PFSK-1 (cell line): ENCODE measurements at regions not wholly inside any gene's neighbourhood (a gene's known extent, or its start where the extent isn't known, plus 50 kb on each side); places are given as distances from the start of the nearest gene placed in this dataset.

Experiments used
- FOXP2 ChIP-seq: optimal IDR thresholded peaks from 2 replicates; pipeline ENCODE3; 2011; ENCODE audit warnings: borderline replicate concordance, control low read depth, inconsistent platforms; ENCODE audit not compliant: insufficient read depth; ENCODE audit errors: extremely low read length, extremely low read depth
- POLR2AphosphoS5 ChIP-seq: IDR thresholded peaks from 2 replicates; pipeline ENCODE4 v1.6.1; 2012; ENCODE audit warnings: low read depth, mild to moderate bottlenecking, control low read depth, low read length, moderate library complexity
- REST ChIP-seq, 2 experiments: IDR thresholded peaks; 2 replicates each; pipeline versions ENCODE4 v1.6.1 to v1.8.0; 2011 to 2012; ENCODE audit warnings: low read depth in 2 of 2, low read length in 2 of 2, control low read depth in 1 of 2, inconsistent platforms in 1 of 2, mild to moderate bottlenecking in 1 of 2, moderate library complexity in 1 of 2; ENCODE audit not compliant: insufficient read depth in 1 of 2
- SIN3A ChIP-seq: IDR thresholded peaks from 2 replicates; pipeline ENCODE4 v1.6.1; 2012; ENCODE audit warnings: mild to moderate bottlenecking, low read length, moderate library complexity, borderline replicate concordance; ENCODE audit not compliant: insufficient read depth
- TAF1 ChIP-seq: IDR thresholded peaks from 2 replicates; pipeline ENCODE4 v1.6.1; 2012; ENCODE audit warnings: low read length, control low read depth, borderline replicate concordance; ENCODE audit not compliant: insufficient read depth

- TF ChIP-seq TAF1 (no peak), FOXP2 (no peak), REST (IDR thresholded peaks at IDR 0.05; ENCODE audit: insufficient read depth in 1 of 2, low read depth in 2 of 2, low read length in 2 of 2) (no peak), POLR2AphosphoS5 (no peak), SIN3A (no peak)
These were observed 67.6 kb downstream of the NENF start for GRCh38 chr1:212500351-212500750.

DNA sequence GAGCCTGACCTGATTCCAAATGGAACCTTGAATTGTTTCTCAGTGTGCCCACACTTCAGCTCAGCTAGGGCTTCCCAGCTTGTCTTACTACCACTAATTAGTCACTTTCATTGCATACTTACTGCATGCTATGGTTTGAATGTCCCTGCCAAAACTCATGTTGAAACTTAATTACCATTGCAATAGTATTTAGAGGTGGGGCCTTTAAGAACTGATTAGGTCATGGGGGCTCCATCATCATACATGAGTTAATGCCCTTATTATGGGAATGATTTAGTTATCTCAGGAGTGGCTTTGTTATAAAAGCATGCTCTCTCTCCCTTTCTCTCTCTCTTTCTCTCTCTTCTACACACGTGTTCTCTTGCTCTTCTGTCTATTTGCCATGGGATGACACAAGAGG, 68.3 kb downstream of the NENF start:
- TF ChIP-seq POLR2AphosphoS5 (no peak), FOXP2 (no peak), REST (IDR thresholded peaks at IDR 0.05; ENCODE audit: insufficient read depth in 1 of 2, low read depth in 2 of 2, low read length in 2 of 2) (no peak), SIN3A (no peak), TAF1 (no peak)

DNA sequence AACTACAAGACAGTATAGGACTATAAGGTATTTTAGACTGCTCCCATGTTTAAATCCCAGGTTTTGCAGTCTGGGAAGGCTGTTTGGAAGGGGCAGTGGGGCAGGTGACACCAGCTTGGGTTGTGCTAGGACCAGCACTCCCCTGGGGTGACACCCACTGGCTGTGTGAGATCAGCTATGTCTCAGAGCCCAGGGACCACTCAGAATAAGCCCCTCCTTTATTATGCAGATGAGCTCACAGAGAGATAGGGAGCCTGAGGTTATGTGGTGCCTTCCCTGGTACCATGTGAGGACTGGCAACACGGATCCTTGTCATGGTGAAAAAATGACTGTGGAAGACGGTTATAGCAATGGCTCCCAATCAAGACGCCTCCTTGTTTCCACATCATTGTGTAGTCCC, 71.0 kb downstream of the NENF start:
- TF ChIP-seq POLR2AphosphoS5 (no peak), FOXP2 (no peak), SIN3A (no peak), TAF1 (no peak), REST (IDR thresholded peaks at IDR 0.05; ENCODE audit: insufficient read depth in 1 of 2, low read depth in 2 of 2, low read length in 2 of 2) (no peak)

DNA sequence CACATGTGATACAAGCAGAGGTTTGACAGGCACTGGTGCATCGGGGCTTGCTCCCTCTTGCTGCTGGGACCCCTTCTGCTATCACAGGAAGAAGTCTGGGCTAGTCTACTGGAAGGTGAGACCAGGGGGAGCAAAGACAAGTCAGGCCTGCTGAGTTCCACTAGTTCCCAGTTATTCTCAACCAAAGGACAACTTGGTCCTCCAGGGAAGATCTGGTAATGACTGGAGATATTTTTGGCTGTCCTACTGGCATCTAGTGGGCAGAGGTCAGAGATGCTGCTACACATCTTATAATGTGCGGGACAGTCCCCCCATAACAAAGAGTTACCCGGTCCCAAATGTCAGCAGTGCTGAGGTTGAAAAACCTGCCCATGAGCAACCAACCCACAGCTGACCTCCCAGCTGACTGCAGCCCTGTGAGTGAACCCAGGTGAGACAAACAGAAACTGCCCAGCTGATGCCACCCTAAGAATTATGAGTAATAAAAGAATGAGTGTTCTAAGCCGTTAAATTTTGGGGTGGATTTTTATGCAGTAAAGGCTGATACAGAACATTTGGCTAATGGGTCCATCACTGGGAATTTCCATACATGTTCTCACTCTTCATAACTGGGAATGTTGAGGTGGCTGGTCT, 71.6 kb downstream of the NENF start:
- TF ChIP-seq REST (IDR thresholded peaks at IDR 0.05; ENCODE audit: insufficient read depth in 1 of 2, low read depth in 2 of 2, low read length in 2 of 2), result no peak
- no peak for TF ChIP-seq POLR2AphosphoS5
- no peak for TF ChIP-seq SIN3A
- no peak for TF ChIP-seq FOXP2

DNA sequence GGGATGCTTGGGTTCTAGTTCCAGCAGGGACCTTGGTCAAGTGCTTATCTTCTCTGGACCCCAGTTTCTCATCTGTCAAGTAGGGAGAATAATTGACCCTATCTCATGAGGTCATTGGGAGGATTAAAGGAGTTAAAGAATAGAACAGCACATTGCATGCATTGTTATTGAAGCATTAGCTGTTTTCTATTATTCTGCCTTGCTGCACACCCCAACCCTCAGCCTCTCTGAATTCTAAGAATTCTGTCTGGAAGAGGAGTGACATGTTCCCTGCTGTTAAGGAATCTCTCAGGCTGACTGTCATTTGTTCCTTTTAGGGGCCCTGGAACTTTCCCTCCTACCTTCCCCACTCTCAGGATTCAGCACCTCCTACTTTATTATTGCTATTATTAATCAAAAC, 73.9 kb downstream of the NENF start:
- TF ChIP-seq SIN3A (no peak), REST (IDR thresholded peaks at IDR 0.05; ENCODE audit: insufficient read depth in 1 of 2, low read depth in 2 of 2, low read length in 2 of 2) (no peak), TAF1 (no peak), POLR2AphosphoS5 (no peak), FOXP2 (no peak)
